WTC11 (cell line): ENCODE measurements at regions not wholly inside any gene's neighbourhood (a gene's known extent, or its start where the extent isn't known, plus 50 kb on each side); places are given as distances from the start of the nearest gene placed in this dataset.

ENCODE experiments used
- CTCF ChIP-seq: fragments of 200-600 bp; IDR thresholded peaks from 2 replicates; pipeline ENCODE4 v1.8.0; 2022; ENCODE audit warnings: antibody characterized with exemption
- NR3C1 ChIP-seq: sonication (generic); formaldehyde crosslinking; conservative IDR thresholded peaks from 2 replicates; pipeline ENCODE4 v1.8.1; 2023; ENCODE audit warnings: low read depth, mild to moderate bottlenecking, missing genetic modification reagents
- RELA ChIP-seq: sonication (generic); formaldehyde crosslinking; IDR thresholded peaks from 2 replicates; pipeline ENCODE4 v1.8.1; 2022; ENCODE audit warnings: missing genetic modification reagents, mild to moderate bottlenecking, borderline replicate concordance
- TEAD4 ChIP-seq: sonication (generic); formaldehyde crosslinking; IDR thresholded peaks from 2 replicates; pipeline ENCODE4 v1.8.0; 2022; ENCODE audit warnings: mild to moderate bottlenecking, missing genetic modification reagents

GRCh38 chr6:21457647-21458046, 135.9 kb upstream of the SOX4 start:
- TF ChIP-seq CTCF: no peak
- TF ChIP-seq TEAD4 (CRISPR knock-in tag): no peak
- TF ChIP-seq NR3C1 (CRISPR knock-in tag): no peak
- no peak for TF ChIP-seq RELA (CRISPR knock-in tag)
